Left colon (tissue), 2 donors: ENCODE measurements at regions not wholly inside any gene's neighbourhood (a gene's known extent, or its start where the extent isn't known, plus 50 kb on each side); places are given as distances from the start of the nearest gene placed in this dataset.
"Not testable (repeated sequence)": the region's sequence is repeated elsewhere in the genome, so short reads cannot be mapped to it uniquely, and the experiment has no call there.

Experiments used
- ATAC-seq: fragments of 200-7000 bp; cut with Tn5 transposase; one replicate; pipeline ENCODE4 v1.9.1; 2020; ENCODE audit warnings: mild to moderate bottlenecking, moderate library complexity
- DNase-seq, 2 donors: peaks; one replicate each; pipeline ENCODE4 v3.0.0-alpha.2; 2020
- intact Hi-C, 2 donors: fragments of 100-400 bp; cut with DNase I in 1 of 2; cut with micrococcal nuclease in 1 of 2; formaldehyde crosslinking; loops; one replicate each; pipeline versions ENCODE4 v1.11.2 to v1.14.0; 2022; cut with DNase I, micrococcal nuclease
- donor health status: DM: no; HTN: no; CAD: no.
- donor health status: DM: yes; HTN: yes; CAD: no.

DNA sequence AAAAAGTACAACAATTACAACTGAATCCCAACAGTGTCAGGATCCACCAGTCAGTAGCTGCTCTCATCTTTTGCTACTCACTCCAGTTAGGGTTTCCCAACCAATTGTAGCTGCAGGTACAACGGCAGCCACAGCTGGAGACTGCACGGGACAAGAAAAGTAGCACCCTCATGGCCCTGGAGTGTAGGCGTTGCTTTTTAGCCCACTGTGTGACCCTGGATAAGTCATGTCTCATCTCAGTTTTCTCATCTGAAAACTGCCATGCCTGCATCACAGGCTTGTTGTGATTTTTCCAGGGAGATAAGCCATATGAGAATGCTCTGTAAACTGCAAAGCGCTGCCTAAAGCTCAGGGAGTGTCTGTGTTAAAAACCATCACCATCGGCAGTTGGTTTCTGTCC lies 535.6 kb upstream of the IL12A start:
- ATAC-seq (no peak), DNase-seq (no peak)
- intact Hi-C loops, result no loop called here

- ATAC-seq, result no peak
- no peak for DNase-seq
- intact Hi-C loops, result no loop called here
These were observed 534.7 kb upstream of the IL12A start for GRCh38 chr3:159453945-159454344.

GRCh38 chr3:159455741-159456181 lies 532.9 kb upstream of the IL12A start:
- intact Hi-C loops, result no loop called here
- ATAC-seq (no peak), DNase-seq (no peak)

DNA sequence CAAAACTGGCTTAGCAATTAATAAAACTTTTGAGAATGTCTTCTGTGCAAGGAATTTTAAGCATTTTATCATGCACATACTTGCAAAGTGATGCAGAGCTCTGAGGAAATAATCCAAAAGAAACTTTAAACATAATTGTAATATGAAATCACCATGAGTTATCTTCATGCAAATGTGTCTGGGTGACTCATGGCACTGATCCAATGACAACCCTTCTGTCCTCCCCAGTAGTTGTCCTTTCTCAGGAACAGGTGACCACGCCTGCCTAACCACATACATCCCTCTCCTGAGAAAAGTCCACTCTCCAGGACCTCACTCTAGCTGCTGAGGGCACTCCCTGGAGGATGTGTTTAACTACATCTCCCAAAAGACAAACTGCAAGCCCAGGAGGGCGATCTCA lies 530.6 kb upstream of the IL12A start:
- DNase-seq, result no peak
- no peak for ATAC-seq
- intact Hi-C loops, result no loop called here

- ATAC-seq, result no peak
- intact Hi-C loops, result no loop called here
- no peak for DNase-seq
These were observed 529.7 kb upstream of the IL12A start for GRCh38 chr3:159458982-159459381.

GRCh38 chr3:159472611-159473010 lies 516.0 kb upstream of the IL12A start:
- no peak for ATAC-seq
- intact Hi-C loops, result no loop called here
- no peak for DNase-seq

GRCh38 chr3:159473206-159473605 lies 515.4 kb upstream of the IL12A start:
- DNase-seq (no peak), ATAC-seq (no peak)
- intact Hi-C loops, result no loop called here

GRCh38 chr3:159480046-159480445 lies 508.6 kb upstream of the IL12A start:
- intact Hi-C loops, result no loop called here
- DNase-seq (no peak), ATAC-seq (no peak)

- DNase-seq (no peak), ATAC-seq (no peak)
- intact Hi-C loops, result no loop called here
These were observed 506.2 kb upstream of the IL12A start for GRCh38 chr3:159482241-159482993.

- ATAC-seq (no peak), DNase-seq (no peak)
- intact Hi-C loops, result no loop called here
These were observed 505.7 kb upstream of the IL12A start for GRCh38 chr3:159482994-159483367.

DNA sequence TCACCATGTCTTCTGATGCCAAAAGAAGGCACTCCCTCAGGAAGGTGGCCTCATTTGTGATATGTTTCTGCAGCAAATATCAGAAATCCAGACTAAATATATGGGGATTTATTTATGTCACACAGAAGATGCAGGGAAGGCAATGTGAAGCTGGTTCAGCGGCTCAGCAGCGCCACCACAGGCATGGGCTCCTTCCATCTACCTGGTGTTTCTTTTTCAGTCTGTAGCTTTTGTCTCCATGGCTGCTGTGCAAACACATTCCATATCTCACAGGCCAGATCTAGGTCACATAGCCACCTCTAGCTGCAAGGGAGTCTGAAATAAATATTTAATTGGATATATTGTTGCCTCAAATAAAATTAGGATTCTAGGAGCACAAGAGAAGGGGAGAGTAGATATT lies 502.1 kb upstream of the IL12A start:
- ATAC-seq, result no peak
- DNase-seq, result no peak
- intact Hi-C loops, result no loop called here

- DNase-seq, result no peak
- intact Hi-C loops, result no loop called here
- no peak for ATAC-seq
These were observed 501.3 kb upstream of the IL12A start for GRCh38 chr3:159487304-159487703.

DNA sequence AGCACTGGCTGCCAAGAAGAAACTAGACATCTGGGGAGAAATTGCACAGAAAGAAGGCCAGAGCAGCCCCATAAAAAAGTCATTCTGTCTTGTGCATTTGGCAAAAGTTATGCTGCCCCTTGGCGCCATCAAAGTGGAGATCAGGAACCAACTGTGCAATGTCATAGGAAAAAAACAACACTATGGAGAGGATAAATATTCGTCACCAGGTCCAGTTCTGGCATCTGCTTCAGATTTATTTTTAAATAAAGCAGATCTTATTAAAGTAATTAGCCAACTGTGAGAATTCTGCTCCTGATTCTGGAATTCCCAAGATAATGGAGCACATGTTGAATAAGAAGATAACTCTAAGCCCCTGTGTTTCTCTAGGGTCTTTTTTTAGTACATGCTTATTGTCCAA lies 500.0 kb upstream of the IL12A start:
- no peak for DNase-seq
- no peak for ATAC-seq
- intact Hi-C loops, result no loop called here

GRCh38 chr3:159497361-159497760 lies 491.3 kb upstream of the IL12A start:
- DNase-seq (no peak), ATAC-seq (no peak)
- intact Hi-C loops, result no loop called here

DNA sequence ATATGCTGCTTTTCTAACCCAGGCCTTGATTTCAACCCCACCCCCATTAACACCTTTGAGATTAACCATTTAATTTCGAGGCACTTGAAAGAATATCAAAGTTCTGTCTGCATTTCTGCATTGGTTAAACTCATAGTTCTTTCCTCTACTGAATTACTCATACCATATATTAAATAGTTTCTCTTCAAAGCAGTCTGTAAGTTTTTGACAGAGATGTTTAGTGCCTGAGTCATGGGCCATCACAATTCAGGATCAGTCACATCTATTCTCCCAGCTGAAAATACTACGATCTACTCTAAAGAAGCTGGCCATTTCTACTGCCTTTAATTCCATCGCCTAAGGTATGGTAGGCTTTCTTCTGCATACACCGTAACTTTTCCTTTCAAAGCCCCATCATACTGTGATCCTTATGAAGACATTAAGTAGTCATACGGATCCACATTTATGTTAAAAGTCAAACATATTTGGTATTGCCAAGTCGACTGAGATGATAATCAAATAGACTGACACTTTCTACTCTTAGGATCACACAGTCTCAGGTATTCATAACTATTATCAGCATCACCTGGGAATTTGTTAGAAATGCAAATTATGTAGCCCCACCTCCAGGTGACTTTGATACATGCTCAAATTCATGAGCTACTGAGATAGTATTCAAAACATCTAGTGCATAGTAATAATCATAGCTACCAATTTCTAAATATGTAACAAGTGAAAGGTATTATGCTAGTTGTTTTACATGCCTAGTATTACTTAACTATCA lies 489.4 kb upstream of the IL12A start:
- ATAC-seq, result no peak
- DNase-seq, result no peak
- intact Hi-C loops, result no loop called here

- DNase-seq (no peak), ATAC-seq (no peak)
- intact Hi-C loops, result no loop called here
These were observed 487.6 kb upstream of the IL12A start for GRCh38 chr3:159501029-159501428.

DNA sequence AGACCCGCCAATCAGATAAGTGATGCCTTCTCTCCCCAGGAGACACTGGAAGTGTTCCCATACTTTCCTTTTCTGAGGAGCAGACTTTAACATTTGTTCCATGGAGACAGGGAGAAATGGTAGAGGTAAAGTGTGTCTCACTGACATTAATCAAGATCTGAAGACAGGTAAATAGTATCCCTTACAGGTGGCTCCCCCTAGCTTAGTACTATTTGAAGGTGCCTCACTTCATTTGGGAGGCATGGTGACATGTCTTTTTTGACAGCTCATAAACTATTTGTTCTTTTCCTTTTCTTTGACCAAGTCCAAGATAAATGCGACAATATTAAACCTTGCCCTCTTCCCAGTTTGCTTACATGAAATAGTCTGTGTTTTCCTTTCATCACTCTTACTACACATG lies 485.6 kb upstream of the IL12A start:
- DNase-seq (no peak), ATAC-seq (no peak)
- intact Hi-C loops, result no loop called here

DNA sequence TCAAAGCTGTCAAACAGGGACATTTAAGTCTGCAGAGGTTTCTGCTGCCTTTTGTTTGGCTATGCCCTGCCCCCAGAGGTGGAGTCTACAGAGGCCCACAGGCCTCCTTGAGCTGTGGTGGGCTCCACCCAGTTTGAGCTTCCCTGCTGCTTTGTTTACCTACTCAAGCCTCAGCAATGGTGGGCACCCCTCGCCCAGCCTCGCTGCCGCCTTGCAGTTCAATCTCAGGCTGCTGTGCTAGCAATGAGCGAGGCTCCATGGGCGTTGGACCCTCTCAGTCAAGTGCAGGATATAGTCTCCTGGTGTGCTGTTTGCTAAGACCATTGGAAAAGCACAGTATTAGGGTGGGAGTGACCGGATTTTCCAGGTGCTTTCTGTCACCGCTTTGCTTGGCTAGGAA lies 477.6 kb upstream of the IL12A start:
- DNase-seq, intact Hi-C loops, ATAC-seq: not testable (repeated sequence)

- ATAC-seq (no peak), DNase-seq (no peak)
- intact Hi-C loops, result no loop called here
These were observed 475.2 kb upstream of the IL12A start for GRCh38 chr3:159513444-159513843.

GRCh38 chr3:159513867-159514380 lies 474.7 kb upstream of the IL12A start:
- DNase-seq (no peak), ATAC-seq (no peak)
- intact Hi-C loops, result no loop called here
